ENCODE measurements at regions not wholly inside any gene's neighbourhood (a gene's known extent, or its start where the extent isn't known, plus 50 kb on each side); places are given as distances from the start of the nearest gene placed in this dataset.
A peak's percentile ranks its signal among the peaks of the same experiment; 100 is the strongest.

DNA sequence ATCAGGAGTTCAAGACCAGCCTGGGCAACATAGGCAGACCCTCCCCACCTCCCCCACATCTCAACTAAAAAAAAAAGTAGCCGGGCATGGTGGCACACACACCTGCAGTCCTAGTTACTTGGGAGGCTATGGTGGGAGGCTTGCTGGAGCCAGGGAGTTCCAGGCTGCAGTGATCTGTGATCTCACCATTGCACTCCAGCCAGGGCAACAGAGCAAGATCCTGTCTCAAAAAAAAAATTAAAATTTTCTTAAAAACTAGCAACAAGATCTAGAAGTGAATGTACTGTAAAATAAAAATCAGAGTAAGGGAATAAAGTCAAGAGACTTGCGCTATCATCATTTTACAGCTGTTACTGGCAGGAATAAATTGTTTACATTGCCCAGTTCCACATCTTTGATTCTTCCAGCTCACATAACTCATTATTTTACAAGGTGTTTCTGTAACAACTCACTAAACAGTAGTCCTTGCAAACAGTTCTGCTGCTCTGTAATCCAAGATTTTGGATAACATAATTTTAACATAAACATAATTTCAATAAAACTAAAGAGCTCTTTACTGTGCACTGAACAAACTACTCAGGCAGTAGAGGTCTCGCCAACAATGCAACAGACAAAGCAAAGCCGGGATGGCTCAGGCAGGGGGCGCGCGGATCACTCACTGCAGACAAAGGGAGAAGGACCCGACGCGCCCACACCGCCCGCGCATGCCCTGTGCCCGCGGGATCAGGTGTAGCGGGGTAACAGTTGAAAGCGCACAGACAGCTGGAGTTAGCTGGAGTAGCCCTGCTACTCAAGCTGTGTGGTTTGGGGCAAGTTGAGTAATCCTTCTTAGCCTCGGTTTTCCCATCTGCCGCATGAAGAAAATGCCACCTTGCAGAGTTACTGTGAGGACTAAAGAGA, 73.3 kb upstream of the NFE2L3 start:
- 14 to 17% methylated on average over 19 of the region's 19 CpGs for WGBS, 2 donors
- H3K4me1 ChIP-seq, result peaks cover 0 to 4% (median 0%) of the 10 kb centered on the region in 3 donors

GRCh38 chr7:26081638-26082037, 70.4 kb upstream of the NFE2L3 start:
- DNase-seq (no peak), FAIRE-seq (no peak), ATAC-seq (no peak)
- Histone ChIP-seq H3K27ac (no peak overlapping the region), H3K36me3 (no peaks in the 10 kb centered on the region), H3K9me3 (no peaks in the 10 kb centered on the region), H3K4me3 (no peak overlapping the region), H3K27me3 (no peaks in the 10 kb centered on the region), H3K4me1 (peaks cover 0 to 4% (median 0%) of the 10 kb centered on the region in 3 donors)
- intact Hi-C loops (cut with DNase I), result no loop called here
- TF ChIP-seq CTCF (IDR thresholded peaks at IDR 0.05), result no peak
- WGBS, 2 donors, result 72 to 76% methylated on average over 2 of the region's 2 CpGs

More for the DNA sequence above, 73.3 kb upstream of the NFE2L3 start:
- no peak overlapping the region for H3K27ac ChIP-seq
- peak in 1 of 4 donors; percentile 9 for TF ChIP-seq CTCF (IDR thresholded peaks at IDR 0.05)
- H3K4me3 ChIP-seq, result peak overlapping the region in 1 of 4 donors; percentile 1
- FAIRE-seq (no peak), DNase-seq (peak; percentile 36 to 80 (median 55)), ATAC-seq (peak; percentile 58 to 98 (median 90))
- H3K27me3 ChIP-seq, result no peaks in the 10 kb centered on the region
- intact Hi-C loops (cut with DNase I), result no loop called here
- H3K9me3 ChIP-seq, result no peaks in the 10 kb centered on the region
- H3K36me3 ChIP-seq, result no peaks in the 10 kb centered on the region

GRCh38 chr7:26083113-26083512, 68.9 kb upstream of the NFE2L3 start:
- Histone ChIP-seq H3K4me3 (no peak overlapping the region), H3K4me1 (peaks cover 0 to 4% (median 0%) of the 10 kb centered on the region in 3 donors), H3K36me3 (no peaks in the 10 kb centered on the region), H3K27me3 (no peaks in the 10 kb centered on the region), H3K27ac (no peak overlapping the region), H3K9me3 (no peaks in the 10 kb centered on the region)
- no peak for FAIRE-seq
- 56 to 58% methylated on average over 2 of the region's 2 CpGs for WGBS, 2 donors
- no peak for DNase-seq
- TF ChIP-seq CTCF (IDR thresholded peaks at IDR 0.05), result no peak
- intact Hi-C loops (cut with DNase I), result no loop called here
- ATAC-seq, result no peak

GRCh38 chr7:26084418-26084817, 67.6 kb upstream of the NFE2L3 start:
- H3K4me3 ChIP-seq, result no peak overlapping the region
- FAIRE-seq, result no peak
- H3K27ac ChIP-seq, result no peak overlapping the region
- no peaks in the 10 kb centered on the region for H3K4me1 ChIP-seq
- DNase-seq, result no peak
- H3K9me3 ChIP-seq, result no peaks in the 10 kb centered on the region
- no peaks in the 10 kb centered on the region for H3K27me3 ChIP-seq
- TF ChIP-seq CTCF (IDR thresholded peaks at IDR 0.05), result no peak
- intact Hi-C loops (cut with DNase I), result no loop called here
- 88 to 91% methylated on average over 7 of the region's 7 CpGs for WGBS, 2 donors
- no peaks in the 10 kb centered on the region for H3K36me3 ChIP-seq
- ATAC-seq, result no peak

DNA sequence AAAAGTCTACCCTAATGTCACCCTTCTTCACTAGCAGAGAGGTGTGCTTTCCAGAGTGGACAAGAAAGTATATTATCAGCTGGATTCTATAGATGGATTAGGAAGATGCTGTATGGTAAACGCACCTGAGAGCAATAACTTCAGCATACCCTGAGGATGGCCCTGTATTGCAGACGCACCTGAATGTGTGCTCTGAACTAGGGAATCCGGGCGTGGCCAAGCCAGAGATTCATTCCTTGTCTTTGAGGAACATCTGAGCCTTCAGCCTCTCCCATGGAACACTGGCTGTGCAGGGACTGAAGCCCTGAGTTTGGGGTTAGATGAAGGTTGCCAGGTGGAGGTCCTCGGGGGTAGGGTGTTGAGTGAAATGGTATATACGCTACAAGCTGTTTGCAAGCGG, 66.2 kb upstream of the NFE2L3 start:
- Histone ChIP-seq H3K9me3 (no peaks in the 10 kb centered on the region), H3K4me1 (no peaks in the 10 kb centered on the region), H3K36me3 (no peaks in the 10 kb centered on the region), H3K27ac (no peak overlapping the region), H3K27me3 (no peaks in the 10 kb centered on the region), H3K4me3 (no peak overlapping the region)
- ATAC-seq (no peak), DNase-seq (no peak), FAIRE-seq (no peak)
- 85 to 92% methylated on average over 7 of the region's 7 CpGs for WGBS, 2 donors
- intact Hi-C loops (cut with DNase I), result loop anchor here in 1 of 3 donors (5.0 kb wide), 1 partner anchor 277 kb away; no protein-coding TSS in a partner anchor
- no peak for TF ChIP-seq CTCF (IDR thresholded peaks at IDR 0.05)
